ENCODE measurements at regions not wholly inside any gene's neighbourhood (a gene's known extent, or its start where the extent isn't known, plus 50 kb on each side); places are given as distances from the start of the nearest gene placed in this dataset.

GRCh38 chr2:221673248-221673647 is 101.1 kb upstream of the EPHA4 start:
- TF ChIP-seq, protein P1, sequence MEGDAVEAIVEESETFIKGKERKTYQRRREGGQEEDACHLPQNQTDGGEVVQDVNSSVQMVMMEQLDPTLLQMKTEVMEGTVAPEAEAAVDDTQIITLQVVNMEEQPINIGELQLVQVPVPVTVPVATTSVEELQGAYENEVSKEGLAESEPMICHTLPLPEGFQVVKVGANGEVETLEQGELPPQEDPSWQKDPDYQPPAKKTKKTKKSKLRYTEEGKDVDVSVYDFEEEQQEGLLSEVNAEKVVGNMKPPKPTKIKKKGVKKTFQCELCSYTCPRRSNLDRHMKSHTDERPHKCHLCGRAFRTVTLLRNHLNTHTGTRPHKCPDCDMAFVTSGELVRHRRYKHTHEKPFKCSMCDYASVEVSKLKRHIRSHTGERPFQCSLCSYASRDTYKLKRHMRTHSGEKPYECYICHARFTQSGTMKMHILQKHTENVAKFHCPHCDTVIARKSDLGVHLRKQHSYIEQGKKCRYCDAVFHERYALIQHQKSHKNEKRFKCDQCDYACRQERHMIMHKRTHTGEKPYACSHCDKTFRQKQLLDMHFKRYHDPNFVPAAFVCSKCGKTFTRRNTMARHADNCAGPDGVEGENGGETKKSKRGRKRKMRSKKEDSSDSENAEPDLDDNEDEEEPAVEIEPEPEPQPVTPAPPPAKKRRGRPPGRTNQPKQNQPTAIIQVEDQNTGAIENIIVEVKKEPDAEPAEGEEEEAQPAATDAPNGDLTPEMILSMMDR (IDR thresholded peaks at IDR 0.05 in 8 of 11, conservative IDR thresholded peaks at IDR 0.05 in 3 of 11): no peak
- TF ChIP-seq POLR2A (IDR thresholded peaks at IDR 0.05): no peak
